T-helper 9 cell (primary cell): ENCODE measurements at regions not wholly inside any gene's neighbourhood (a gene's known extent, or its start where the extent isn't known, plus 50 kb on each side); places are given as distances from the start of the nearest gene placed in this dataset.

Source experiments
- DNase-seq: peaks from one replicate; pipeline ENCODE4 v3.0.0-alpha.2; 2020

GRCh38 chr15:97036301-97036700, 705.8 kb downstream of the NR2F2 start:
- DNase-seq = no peak

GRCh38 chr15:97037080-97037479, 706.6 kb downstream of the NR2F2 start:
- DNase-seq = no peak

GRCh38 chr15:97045666-97046421, 715.3 kb downstream of the NR2F2 start:
- DNase-seq = no peak

DNA sequence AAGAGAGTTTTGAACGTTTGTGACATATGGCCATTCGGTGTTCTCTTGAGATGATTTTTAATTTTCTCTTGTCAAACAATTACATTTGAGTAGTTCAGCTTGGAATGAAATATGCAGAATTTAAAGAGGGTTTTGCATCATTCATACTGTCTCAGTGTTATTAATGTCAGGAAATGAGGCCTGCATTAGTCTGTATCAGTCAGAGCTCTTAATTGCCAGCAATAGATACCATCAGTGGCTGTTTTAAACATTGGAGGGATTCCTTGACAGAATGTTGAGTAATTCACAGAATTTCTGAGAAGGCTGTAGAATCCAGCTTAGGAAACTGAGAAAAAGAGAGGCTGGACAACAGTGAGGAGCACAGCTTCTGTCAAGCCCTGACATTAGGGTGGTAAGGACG, 722.0 kb downstream of the NR2F2 start:
- DNase-seq = no peak

- DNase-seq = no peak
Measured at GRCh38 chr15:97053635-97054034, 723.1 kb downstream of the NR2F2 start.

- DNase-seq = no peak
Measured at GRCh38 chr15:97057503-97057902, 727.0 kb downstream of the NR2F2 start.

- DNase-seq = no peak
Measured at GRCh38 chr15:97059281-97059680, 728.8 kb downstream of the NR2F2 start.

DNA sequence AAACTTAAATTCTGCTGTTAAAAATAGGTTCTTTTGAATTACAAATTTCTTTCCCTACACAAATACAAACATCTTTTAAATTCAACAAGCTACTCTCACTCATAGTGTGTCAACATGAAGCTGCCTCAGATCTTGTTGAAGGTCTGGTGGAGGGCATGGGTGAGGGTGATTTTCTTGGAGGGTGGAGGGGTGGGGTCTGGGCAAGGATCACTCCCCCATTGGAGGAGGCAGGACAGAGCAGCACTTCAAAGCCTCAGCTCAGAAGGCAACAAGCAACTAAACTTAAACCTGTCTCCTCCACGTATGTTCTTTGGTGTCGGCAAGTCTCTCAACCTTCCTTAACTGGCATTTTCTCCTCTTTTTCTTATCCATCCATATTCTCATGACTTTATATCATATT, 730.9 kb downstream of the NR2F2 start:
- no peak for DNase-seq

DNA sequence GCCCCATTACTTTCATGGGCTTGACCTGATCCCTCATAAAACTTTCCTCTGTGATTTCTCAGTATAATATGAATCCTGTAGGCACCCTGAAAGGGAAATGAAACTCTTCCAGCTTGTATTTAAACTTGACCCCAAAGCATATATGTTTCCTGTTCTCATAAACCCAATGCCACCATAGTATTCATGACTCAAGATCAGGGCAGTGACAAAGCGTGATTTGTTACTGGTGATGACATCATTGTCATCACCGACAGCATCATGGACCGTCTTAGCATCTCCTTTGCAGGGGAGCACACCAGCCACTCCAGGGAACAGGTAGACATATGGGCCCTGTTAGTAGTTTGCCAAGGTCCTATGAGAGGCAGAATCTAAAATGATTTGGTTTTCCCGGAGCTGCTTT, 741.2 kb downstream of the NR2F2 start:
- no peak for DNase-seq

GRCh38 chr15:97072545-97072944, 742.0 kb downstream of the NR2F2 start:
- no peak for DNase-seq

DNA sequence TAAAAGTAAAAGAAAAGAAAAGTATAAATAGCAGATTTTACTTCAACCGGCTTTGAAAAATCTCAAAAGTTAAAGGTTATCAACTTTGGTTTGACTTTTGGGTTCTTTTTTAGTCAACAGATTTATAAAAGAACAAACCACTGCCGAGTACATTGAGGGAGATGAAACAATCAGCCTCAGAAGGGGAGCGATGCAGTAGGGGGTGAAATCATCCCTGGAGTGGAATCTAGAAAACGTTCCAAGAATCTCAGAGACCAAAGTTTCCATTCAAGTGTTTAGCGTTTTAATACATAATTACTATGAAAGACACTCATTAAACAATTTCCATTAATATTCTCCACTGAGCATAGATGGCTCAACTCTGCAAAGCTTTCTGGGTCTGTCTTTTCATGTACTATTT, 745.5 kb downstream of the NR2F2 start:
- DNase-seq = no peak

DNA sequence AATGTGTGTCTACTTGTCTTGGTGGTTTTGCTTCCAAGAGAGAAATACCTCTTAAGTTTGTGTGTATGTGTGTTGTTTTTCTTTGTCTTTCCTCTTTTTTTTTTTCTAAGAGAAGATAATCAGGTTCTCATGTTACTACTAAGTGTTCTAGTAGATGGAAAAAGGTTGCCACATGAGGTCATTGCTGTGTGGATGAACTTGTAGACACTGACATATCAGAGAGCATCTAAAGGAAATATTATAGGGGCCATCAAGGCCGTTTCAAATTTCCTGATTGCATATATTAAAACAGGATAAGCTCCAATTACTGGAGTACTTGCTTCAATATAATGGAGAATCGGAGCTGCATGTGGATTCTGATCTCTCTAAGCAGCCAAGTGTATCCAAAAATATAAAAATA, 747.5 kb downstream of the NR2F2 start:
- no peak for DNase-seq

- no peak for DNase-seq
Measured at GRCh38 chr15:97078591-97078990, 748.1 kb downstream of the NR2F2 start.

DNA sequence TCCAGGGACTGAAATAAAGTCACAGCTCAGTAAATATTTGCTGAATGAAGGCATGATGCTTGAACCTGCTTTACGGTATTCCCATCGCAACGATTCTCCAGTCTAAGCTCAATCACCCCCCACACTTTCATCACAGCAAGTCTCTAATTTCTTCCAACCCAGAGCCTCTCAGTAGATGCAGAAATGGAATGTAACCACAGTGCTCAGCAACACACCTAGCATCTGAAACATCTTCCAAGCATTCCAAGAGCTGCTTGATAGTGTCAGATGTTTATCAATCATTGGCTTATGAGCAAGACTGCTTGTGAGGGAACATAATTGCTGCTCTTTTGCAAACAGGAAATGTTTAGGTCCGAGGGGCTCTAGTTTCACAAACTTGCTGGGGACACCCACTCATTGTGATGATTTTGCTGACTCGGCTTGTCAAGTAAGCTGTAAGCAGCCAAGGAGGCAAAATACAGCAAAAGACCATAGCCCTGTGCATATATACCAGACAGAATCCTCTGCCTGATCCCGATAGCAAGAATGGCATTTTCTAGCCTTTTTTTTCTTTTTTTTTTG, 751.2 kb downstream of the NR2F2 start:
- DNase-seq = no peak

GRCh38 chr15:97082830-97083229, 752.3 kb downstream of the NR2F2 start:
- DNase-seq = no peak

- no peak for DNase-seq
Measured at GRCh38 chr15:97084650-97085049, 754.1 kb downstream of the NR2F2 start.

DNA sequence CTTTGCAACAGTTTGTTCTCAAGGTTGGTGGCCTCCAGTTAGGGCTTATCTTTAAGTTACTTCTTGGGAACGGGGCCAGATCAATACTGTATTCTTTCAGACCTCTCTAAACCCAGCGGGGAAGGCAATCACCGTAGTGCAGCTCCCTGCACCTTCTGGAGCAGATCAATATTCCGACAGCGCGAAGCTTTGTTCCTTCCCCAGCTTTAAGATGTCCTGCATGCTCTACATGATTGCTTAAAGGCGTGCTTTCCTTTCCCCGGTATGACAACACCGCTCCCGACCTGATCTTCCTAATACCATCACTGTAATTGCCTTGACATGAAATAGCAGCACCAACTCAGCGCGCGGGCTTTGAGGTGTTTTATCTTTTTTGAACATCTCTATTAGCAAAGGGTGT, 755.2 kb downstream of the NR2F2 start:
- DNase-seq = no peak

- DNase-seq = no peak
Measured at GRCh38 chr15:97087006-97087741, 756.7 kb downstream of the NR2F2 start.

GRCh38 chr15:97091093-97091492, 760.6 kb downstream of the NR2F2 start:
- DNase-seq = no peak

- DNase-seq = no peak
Measured at GRCh38 chr15:97092656-97093055, 762.2 kb downstream of the NR2F2 start.

DNA sequence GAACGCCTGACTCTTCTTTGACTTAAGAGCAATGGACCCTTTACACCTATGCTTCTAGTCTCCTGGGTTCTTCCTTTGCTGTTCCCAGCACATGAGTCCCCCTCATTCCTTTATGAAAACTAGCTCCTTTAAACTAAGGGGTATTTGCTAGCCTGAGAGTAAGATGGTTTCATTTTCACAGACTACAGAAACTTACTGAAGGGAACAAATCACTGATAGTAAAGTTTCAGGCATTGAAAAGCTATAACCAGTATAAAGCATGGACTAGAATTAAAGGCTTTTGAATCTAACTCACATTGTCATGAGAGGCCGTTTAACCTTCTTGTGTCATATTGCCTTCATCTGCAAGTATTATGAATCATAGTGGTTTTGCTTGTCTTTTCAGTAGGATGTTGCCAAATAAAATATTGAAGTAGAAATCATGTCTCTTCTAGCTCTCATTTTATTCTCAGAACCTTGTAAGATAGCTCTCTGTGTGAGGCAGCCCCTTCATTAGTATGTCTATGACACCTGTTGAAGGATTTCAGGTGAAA, 765.9 kb downstream of the NR2F2 start:
- DNase-seq = no peak

GRCh38 chr15:97099040-97099439, 768.5 kb downstream of the NR2F2 start:
- no peak for DNase-seq

- no peak for DNase-seq
Measured at GRCh38 chr15:97101572-97101971, 771.1 kb downstream of the NR2F2 start.
